HepG2 (cell line): ENCODE measurements at regions not wholly inside any gene's neighbourhood (a gene's known extent, or its start where the extent isn't known, plus 50 kb on each side); places are given as distances from the start of the nearest gene placed in this dataset.

Experiments used
- ATAC-seq: fragments of 200-7000 bp; cut with Tn5 transposase; 3 replicates; pipeline ENCODE4 v1.9.1; 2020; ENCODE audit warnings: mild to moderate bottlenecking, moderate library complexity
- BruUV-seq: library from RNA; stranded (reverse); fragments of 400-500 nt; replicated peaks from 2 replicates; lab custom pipeline; 2021; lab: Mats Ljungman, UMichigan
- CTCF ChIA-PET: fragments of 300-600 bp; formaldehyde crosslinking; extraction: SDS; loops from one replicate; lab custom pipeline; 2021; ENCODE audit warnings: low total read pairs, inconsistent platforms, low intra/inter-chr PET ratio; lab: Yijun Ruan, JAX
- POLR2A ChIA-PET: fragments of 350-600 bp; sonication (Branson Sonifier 250); formaldehyde crosslinking; loops from one replicate; lab custom pipeline; 2020; ENCODE audit warnings: antibody characterized with exemption, inconsistent platforms; lab: Yijun Ruan, JAX
- DNase-seq: peaks from one replicate; pipeline ENCODE4 v3.0.0-alpha.2; 2015; ENCODE audit warnings: low spot score
- FAIRE-seq: peaks from 3 replicates; lab custom pipeline; 2011; peaks lifted over from hg19 to GRCh38; lab: Jason Lieb, UNC
- H2AFZ ChIP-seq: one replicate; pipeline ENCODE4 v1.6.1; 2011; ENCODE audit warnings: low read length, inconsistent platforms
- H3K27ac ChIP-seq: fragments of 300-600 bp; 3 replicates; pipeline ENCODE4 v1.8.0; 2011; ENCODE audit warnings: mixed run types, mild to moderate bottlenecking, mixed read lengths, low read length, inconsistent platforms; ENCODE audit not compliant: insufficient read depth; ENCODE audit errors: extremely low read length
- H3K27me3 ChIP-seq, 2 experiments: fragments of 200-600 bp in 1 of 2; 2 replicates in 1 of 2; 3 replicates in 1 of 2; pipeline versions ENCODE4 v1.6.0 to v1.8.0; 2011; ENCODE audit warnings: low read length in 2 of 2, mild to moderate bottlenecking in 2 of 2, moderate library complexity in 2 of 2, inconsistent platforms in 1 of 2; ENCODE audit not compliant: insufficient read depth in 2 of 2, control insufficient read depth in 1 of 2
- H3K36me3 ChIP-seq, 2 experiments: fragments of 200-600 bp in 1 of 2; replicated peaks in 1 of 2; 2 replicates in 1 of 2; 3 replicates in 1 of 2; pipeline versions ENCODE4 v1.5.1 to v1.8.0; 2011; ENCODE audit warnings: low read length in 2 of 2, inconsistent platforms in 1 of 2; ENCODE audit not compliant: insufficient read depth in 2 of 2, control insufficient read depth in 1 of 2
- H3K4me1 ChIP-seq: 2 replicates; pipeline ENCODE4 v1.5.1; 2012; ENCODE audit warnings: low read length, inconsistent platforms; ENCODE audit not compliant: insufficient read depth
- H3K4me2 ChIP-seq: 2 replicates; pipeline ENCODE4 v1.6.0; 2011; ENCODE audit warnings: low read depth, low read length, inconsistent platforms
- H3K4me3 ChIP-seq, 3 experiments: fragments of 200-600 bp in 1 of 3; sonication (generic), shearing (Covaris generic) in 1 of 3; replicated peaks in 1 of 3; 2 replicates each; pipeline ENCODE4 v1.5.1; 2011 to 2016; ENCODE audit warnings: low read length in 3 of 3, inconsistent platforms in 2 of 3, low read depth in 2 of 3, mild to moderate bottlenecking in 2 of 3, control low read depth in 1 of 3, mixed read lengths in 1 of 3; ENCODE audit not compliant: insufficient read depth in 1 of 3
- H3K79me2 ChIP-seq: one replicate; pipeline ENCODE4 v1.6.1; 2011; ENCODE audit warnings: low read length, inconsistent platforms; ENCODE audit not compliant: insufficient read depth
- H3K9ac ChIP-seq: 2 replicates; pipeline ENCODE4 v1.6.0; 2011; ENCODE audit warnings: mild to moderate bottlenecking, low read depth, low read length, inconsistent platforms; ENCODE audit not compliant: insufficient read depth
- H3K9me3 ChIP-seq: 2 replicates; pipeline ENCODE4 v1.5.1; 2012; ENCODE audit warnings: mild to moderate bottlenecking, low read length
- H4K20me1 ChIP-seq: 2 replicates; pipeline ENCODE4 v1.6.0; 2011; ENCODE audit warnings: inconsistent platforms, mild to moderate bottlenecking, low read length, moderate library complexity; ENCODE audit not compliant: insufficient read depth
- GABPA ChIP-seq, 2 experiments: IDR thresholded peaks; 2 replicates each; pipeline ENCODE4 v1.6.1; 2011 to 2016; ENCODE audit warnings: low read depth in 2 of 2, low read length in 1 of 2, missing biosample characterization in 1 of 2, missing genetic modification characterization in 1 of 2
- KDM1A ChIP-seq: IDR thresholded peaks from 2 replicates; pipeline ENCODE4 v1.6.1; 2016; ENCODE audit warnings: missing compliant biosample characterization
- KLF16 ChIP-seq, 2 experiments: sonication (generic) in 1 of 2; formaldehyde crosslinking in 1 of 2; IDR thresholded peaks; 2 replicates each; pipeline versions ENCODE4 v1.6.1 to v1.8.0; 2016 to 2023; ENCODE audit warnings: missing genetic modification reagents in 2 of 2, missing compliant biosample characterization in 1 of 2
- MTF1 ChIP-seq: sonication (generic); formaldehyde crosslinking; IDR thresholded peaks from 2 replicates; pipeline ENCODE4 v1.5.0; 2020; ENCODE audit warnings: missing genetic modification reagents
- RXRA ChIP-seq: sonication (generic); formaldehyde crosslinking; IDR thresholded peaks from 2 replicates; pipeline ENCODE4 v1.5.1; 2020; ENCODE audit warnings: missing genetic modification reagents
- SOX13 ChIP-seq, 3 experiments: fragments of 450-650 bp in 1 of 3; sonication (generic) in 1 of 3; formaldehyde crosslinking in 1 of 3; IDR thresholded peaks in 2 of 3; conservative IDR thresholded peaks in 1 of 3; 2 replicates each; pipeline versions ENCODE4 v1.5.0 to v1.6.1; 2016 to 2020; ENCODE audit warnings: antibody characterized with exemption in 1 of 3, mild to moderate bottlenecking in 1 of 3, missing compliant biosample characterization in 1 of 3, missing genetic modification reagents in 1 of 3, moderate library complexity in 1 of 3
- SP1 ChIP-seq, 2 experiments: fragments of 450-650 bp in 1 of 2; sonication (generic) in 1 of 2; formaldehyde crosslinking in 1 of 2; IDR thresholded peaks; 2 replicates each; pipeline versions ENCODE4 v1.4.0 to v1.6.1; 2016 to 2020; ENCODE audit warnings: missing genetic modification reagents in 1 of 2
- THAP11 ChIP-seq: IDR thresholded peaks from 2 replicates; pipeline ENCODE4 v1.6.1; 2016; ENCODE audit warnings: missing biosample characterization, missing genetic modification reagents
- ZNF224 ChIP-seq: sonication (generic); formaldehyde crosslinking; IDR thresholded peaks from 2 replicates; pipeline ENCODE4 v1.5.0; 2020; ENCODE audit warnings: mild to moderate bottlenecking, missing genetic modification reagents
- ZNF251 ChIP-seq: sonication (generic); formaldehyde crosslinking; IDR thresholded peaks from 2 replicates; pipeline ENCODE4 v1.9.0; 2021; ENCODE audit warnings: mild to moderate bottlenecking, missing genetic modification reagents
- ZNF333 ChIP-seq: sonication (generic); formaldehyde crosslinking; IDR thresholded peaks from 2 replicates; pipeline ENCODE4 v1.4.0; 2020; ENCODE audit warnings: mild to moderate bottlenecking, missing genetic modification reagents, borderline replicate concordance
- ZNF883 ChIP-seq: sonication (generic); formaldehyde crosslinking; IDR thresholded peaks from 2 replicates; pipeline ENCODE4 v1.5.1; 2020; ENCODE audit warnings: mild to moderate bottlenecking, missing genetic modification reagents; ENCODE audit errors: not compliant biosample characterization
- WGBS: methylation state at CpG from one replicate; pipeline ENCODE4 v1.1.6; 2017; ENCODE audit warnings: low lambda C conversion rate; 5-methylcytosine and 5-hydroxymethylcytosine counted together
- in situ Hi-C: cut with HindIII; loops from 2 replicates; pipeline ENCODE4 v1.10.0; 2017; ENCODE audit warnings: low pct_unique_long_range_greater_than_20kb; ENCODE audit not compliant: extremely low pct_ligation_motif_present
- intact Hi-C: fragments of 100-400 bp; cut with micrococcal nuclease; formaldehyde crosslinking; loops from one replicate; pipeline ENCODE4 v1.10.0; 2022; ENCODE audit not compliant: unreplicated experiment
- TF ChIP-seq, protein P1 (sequence below): sonication (generic); formaldehyde crosslinking; IDR thresholded peaks from 2 replicates; pipeline ENCODE4 v1.8.0; 2022; ENCODE audit warnings: missing genetic modification reagents, mild to moderate bottlenecking, inconsistent platforms, borderline replicate concordance
- TF ChIP-seq, protein P2 (sequence below): sonication (generic); formaldehyde crosslinking; IDR thresholded peaks from 2 replicates; pipeline ENCODE4 v1.4.0; 2020; ENCODE audit warnings: missing genetic modification reagents
- TF ChIP-seq, protein P3 (sequence below): IDR thresholded peaks from 2 replicates; pipeline ENCODE4 v1.6.1; 2016; ENCODE audit warnings: low read depth
- TF ChIP-seq, protein P4 (sequence below): sonication (generic); formaldehyde crosslinking; IDR thresholded peaks from 2 replicates; pipeline ENCODE4 v1.9.0; 2022; ENCODE audit warnings: low read depth, missing genetic modification reagents

DNA sequence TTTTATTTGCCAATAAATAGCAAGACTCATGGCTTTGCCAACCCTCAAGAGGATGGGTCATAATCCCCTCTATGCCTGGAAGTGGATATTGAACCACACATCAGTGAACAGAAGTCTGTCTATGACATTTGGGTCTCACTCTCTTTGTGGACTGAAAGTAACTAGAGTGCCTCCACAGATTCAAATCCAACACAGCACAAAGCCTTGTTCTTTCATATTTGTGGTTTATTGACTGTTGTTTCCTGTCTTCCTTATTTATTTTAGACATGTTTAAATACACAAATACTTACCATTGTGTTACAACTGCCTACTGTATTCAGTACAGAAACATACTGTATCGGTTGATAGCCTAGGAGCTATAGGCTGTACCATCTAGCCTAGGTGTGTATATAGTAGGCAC lies 121.9 kb downstream of the TSN start:
- no peak for DNase-seq
- Histone ChIP-seq H3K27me3 (peaks cover 0 to 10% of the 10 kb centered on the region in 2 experiments; a peak in 3 of 5 replicates), H2AFZ (no peak overlapping the region), H4K20me1 (no peaks in the 10 kb centered on the region), H3K4me2 (no peak overlapping the region), H3K4me1 (no peaks in the 10 kb centered on the region), H3K79me2 (no peaks in the 10 kb centered on the region)
- no TSS peak for BruUV-seq
- ChIA-PET CTCF (no interaction called here), POLR2A (no interaction called here)
- intact Hi-C loops = no loop called here
- no peak for TF ChIP-seq THAP11 (CRISPR knock-in tag)
- no peak for TF ChIP-seq ZNF333 (CRISPR knock-in tag)
- no peak for TF ChIP-seq ZNF251 (CRISPR knock-in tag)
- TF ChIP-seq, protein P1, sequence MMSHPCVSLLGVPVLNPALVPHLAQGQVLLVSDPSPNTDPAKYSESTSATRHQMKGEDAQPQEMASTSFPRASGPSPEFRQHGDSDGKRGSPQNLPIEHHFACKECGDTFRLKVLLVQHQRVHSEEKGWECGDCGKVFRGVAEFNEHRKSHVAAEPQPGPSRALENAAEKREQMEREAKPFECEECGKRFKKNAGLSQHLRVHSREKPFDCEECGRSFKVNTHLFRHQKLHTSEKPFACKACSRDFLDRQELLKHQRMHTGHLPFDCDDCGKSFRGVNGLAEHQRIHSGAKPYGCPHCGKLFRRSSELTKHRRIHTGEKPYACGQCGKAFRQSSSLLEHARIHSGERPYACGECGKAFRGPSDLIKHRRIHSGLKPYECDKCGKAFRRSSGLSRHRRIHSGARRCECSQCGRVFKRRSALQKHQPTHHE = no peak
- TF ChIP-seq, protein P2, sequence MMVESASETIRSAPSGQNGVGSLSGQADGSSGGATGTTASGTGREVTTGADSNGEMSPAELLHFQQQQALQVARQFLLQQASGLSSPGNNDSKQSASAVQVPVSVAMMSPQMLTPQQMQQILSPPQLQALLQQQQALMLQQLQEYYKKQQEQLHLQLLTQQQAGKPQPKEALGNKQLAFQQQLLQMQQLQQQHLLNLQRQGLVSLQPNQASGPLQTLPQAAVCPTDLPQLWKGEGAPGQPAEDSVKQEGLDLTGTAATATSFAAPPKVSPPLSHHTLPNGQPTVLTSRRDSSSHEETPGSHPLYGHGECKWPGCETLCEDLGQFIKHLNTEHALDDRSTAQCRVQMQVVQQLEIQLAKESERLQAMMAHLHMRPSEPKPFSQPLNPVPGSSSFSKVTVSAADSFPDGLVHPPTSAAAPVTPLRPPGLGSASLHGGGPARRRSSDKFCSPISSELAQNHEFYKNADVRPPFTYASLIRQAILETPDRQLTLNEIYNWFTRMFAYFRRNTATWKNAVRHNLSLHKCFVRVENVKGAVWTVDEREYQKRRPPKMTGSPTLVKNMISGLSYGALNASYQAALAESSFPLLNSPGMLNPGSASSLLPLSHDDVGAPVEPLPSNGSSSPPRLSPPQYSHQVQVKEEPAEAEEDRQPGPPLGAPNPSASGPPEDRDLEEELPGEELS (CRISPR knock-in tag) = no peak
- TF ChIP-seq RXRA (CRISPR knock-in tag) = no peak
- no peak for TF ChIP-seq SP1 (IDR thresholded peaks at IDR 0.05)
- no peak for TF ChIP-seq SP1 (CRISPR knock-in tag; IDR thresholded peaks at IDR 0.05)
- TF ChIP-seq ZNF224 (CRISPR knock-in tag) = no peak
- TF ChIP-seq KLF16 (CRISPR knock-in tag; IDR thresholded peaks at IDR 0.05) = no peak
- TF ChIP-seq KDM1A (CRISPR knock-in tag) = no peak
- TF ChIP-seq ZNF883 (CRISPR knock-in tag) = no peak
- TF ChIP-seq, protein P3, sequence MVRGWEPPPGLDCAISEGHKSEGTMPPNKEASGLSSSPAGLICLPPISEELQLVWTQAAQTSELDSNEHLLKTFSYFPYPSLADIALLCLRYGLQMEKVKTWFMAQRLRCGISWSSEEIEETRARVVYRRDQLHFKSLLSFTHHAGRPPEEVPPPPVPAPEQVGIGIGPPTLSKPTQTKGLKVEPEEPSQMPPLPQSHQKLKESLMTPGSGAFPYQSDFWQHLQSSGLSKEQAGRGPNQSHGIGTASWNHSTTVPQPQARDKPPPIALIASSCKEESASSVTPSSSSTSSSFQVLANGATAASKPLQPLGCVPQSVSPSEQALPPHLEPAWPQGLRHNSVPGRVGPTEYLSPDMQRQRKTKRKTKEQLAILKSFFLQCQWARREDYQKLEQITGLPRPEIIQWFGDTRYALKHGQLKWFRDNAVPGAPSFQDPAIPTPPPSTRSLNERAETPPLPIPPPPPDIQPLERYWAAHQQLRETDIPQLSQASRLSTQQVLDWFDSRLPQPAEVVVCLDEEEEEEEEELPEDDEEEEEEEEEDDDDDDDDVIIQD (CRISPR knock-in tag) = no peak
- no peak for TF ChIP-seq GABPA (IDR thresholded peaks at IDR 0.05; ENCODE audit: low read depth, low read length)
- no peak for TF ChIP-seq GABPA (CRISPR knock-in tag; IDR thresholded peaks at IDR 0.05; ENCODE audit: low read depth)
- TF ChIP-seq, protein P4, sequence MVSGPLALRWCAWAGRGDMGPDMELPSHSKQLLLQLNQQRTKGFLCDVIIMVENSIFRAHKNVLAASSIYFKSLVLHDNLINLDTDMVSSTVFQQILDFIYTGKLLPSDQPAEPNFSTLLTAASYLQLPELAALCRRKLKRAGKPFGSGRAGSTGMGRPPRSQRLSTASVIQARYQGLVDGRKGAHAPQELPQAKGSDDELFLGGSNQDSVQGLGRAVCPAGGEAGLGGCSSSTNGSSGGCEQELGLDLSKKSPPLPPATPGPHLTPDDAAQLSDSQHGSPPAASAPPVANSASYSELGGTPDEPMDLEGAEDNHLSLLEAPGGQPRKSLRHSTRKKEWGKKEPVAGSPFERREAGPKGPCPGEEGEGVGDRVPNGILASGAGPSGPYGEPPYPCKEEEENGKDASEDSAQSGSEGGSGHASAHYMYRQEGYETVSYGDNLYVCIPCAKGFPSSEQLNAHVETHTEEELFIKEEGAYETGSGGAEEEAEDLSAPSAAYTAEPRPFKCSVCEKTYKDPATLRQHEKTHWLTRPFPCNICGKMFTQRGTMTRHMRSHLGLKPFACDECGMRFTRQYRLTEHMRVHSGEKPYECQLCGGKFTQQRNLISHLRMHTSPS = no peak
- TF ChIP-seq SOX13 (IDR thresholded peaks at IDR 0.05) = no peak
- no peak for TF ChIP-seq SOX13 (CRISPR knock-in tag; conservative IDR thresholded peaks at IDR 0.05 in 1 of 2, IDR thresholded peaks at IDR 0.05 in 1 of 2)
- no peak for TF ChIP-seq MTF1 (CRISPR knock-in tag)
- TF ChIP-seq, all 625 proteins: peak for 0
- WGBS = 82% methylated on average over 1 of the region's 1 CpG
- Histone ChIP-seq H3K9me3 (no peaks in the 10 kb centered on the region), H3K4me3 (no peak overlapping the region), H3K36me3 (no peaks in the 10 kb centered on the region), H3K9ac (no peak overlapping the region), H3K27ac (no peak overlapping the region)
- ATAC-seq (no peak), FAIRE-seq (no peak)
- in situ Hi-C loops = no loop called here
